NOMO-1 treated with dmso at 0.1 percent for 144 hours (cell line): ENCODE measurements at regions not wholly inside any gene's neighbourhood (a gene's known extent, or its start where the extent isn't known, plus 50 kb on each side); places are given as distances from the start of the nearest gene placed in this dataset.
"Not testable (repeated sequence)": the region's sequence is repeated elsewhere in the genome, so short reads cannot be mapped to it uniquely, and the experiment has no call there.

Experiments used
- DNase-seq: peaks from one replicate; lab custom pipeline; 2025; ENCODE audit not compliant: unreplicated experiment; lab: John Stamatoyannopoulos, UW

DNA sequence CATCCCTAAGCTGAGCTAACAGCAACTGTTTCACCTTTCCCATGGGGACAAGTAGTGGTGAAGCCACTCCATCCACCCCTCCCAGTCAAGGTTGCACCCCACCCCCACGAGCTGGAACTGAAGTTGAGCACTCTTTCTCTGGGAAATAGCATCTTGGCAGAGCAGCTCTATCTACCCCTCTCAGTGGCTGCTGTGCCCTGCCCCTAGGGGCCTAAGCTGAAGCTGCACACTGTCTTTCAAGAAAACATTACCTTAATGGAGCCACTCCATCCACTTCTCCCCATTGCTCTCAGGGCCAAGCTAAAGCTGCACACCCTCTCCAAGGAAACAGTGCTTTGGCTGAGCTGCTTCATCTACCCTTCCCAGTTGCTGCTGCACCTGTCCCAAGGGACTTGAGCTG lies 170.6 kb upstream of the CCDC196 start:
- no peak for DNase-seq

DNA sequence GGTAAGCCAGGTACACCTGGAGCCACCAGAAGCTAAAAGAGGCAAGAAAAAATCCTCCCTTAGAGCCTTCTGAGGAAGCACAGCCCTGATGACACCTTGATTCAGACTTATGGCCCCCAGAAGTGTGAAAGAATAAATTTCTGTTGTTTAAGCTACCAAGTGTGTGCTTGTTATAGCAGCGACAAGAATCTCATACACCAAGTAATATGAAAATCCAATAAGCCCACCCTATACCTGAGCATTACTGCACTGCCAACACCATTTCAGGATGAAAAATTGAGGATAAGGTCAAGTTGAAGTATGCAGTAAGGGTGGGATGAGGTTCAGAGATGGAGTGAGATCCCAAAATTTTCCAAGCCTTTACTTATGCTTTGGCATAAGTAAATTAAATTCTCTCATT lies 163.6 kb upstream of the CCDC196 start:
- DNase-seq = no peak

DNA sequence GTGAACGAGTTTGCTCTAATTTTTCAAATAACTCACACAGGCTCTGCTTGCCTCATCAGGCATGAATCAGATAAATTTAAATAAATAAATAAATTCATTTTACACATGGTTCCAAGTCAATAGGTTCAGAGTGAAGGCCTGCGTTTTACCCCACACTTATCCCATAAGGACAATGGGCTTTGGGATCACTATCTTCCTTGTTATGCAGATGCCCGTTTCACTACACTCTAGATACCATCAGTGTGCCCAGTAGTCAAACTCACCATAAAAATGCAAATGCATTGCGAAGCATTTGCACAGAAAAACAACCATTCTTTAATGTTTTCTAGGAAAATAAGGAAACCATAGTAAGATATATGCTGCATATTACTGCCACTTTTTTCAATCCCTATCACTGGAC lies 155.9 kb upstream of the CCDC196 start:
- DNase-seq = no peak

DNA sequence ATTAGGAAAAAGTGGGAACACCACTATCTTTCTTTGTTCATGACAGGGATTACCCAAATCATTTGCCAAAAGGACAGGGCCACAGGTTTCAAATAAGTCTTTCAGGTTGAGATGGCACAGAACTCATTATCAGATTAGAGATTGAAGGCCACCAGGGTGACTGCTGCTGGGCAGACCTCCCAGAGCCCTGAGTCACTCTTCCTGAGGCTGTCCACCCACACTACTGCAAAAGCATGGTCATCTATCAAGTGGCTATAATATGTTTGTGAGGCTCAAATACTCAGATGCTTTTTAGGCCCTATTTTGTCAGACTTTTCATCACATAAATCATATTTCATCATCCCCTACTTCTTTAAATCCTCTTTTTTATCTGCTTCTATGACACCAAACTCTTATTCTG lies 155.3 kb upstream of the CCDC196 start:
- DNase-seq = no peak

DNA sequence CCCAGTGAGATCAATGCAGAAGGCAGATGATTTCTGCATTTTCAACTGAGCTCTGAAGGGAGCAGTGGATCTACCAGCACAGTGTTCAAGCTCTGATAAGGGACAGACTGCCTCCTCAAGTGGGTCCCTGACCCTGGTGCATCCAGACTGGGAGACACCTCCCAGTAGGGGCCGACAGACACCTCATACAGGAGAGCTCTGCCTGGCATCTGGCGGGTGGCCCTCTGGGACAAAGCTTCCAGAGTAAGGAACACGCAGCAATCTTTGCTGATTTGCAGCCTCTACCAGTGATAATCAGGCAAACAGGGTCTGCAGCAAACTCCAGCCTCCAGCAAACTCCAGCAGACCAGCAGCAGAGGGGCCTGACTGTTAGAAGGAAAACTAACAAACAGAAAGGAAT lies 152.9 kb upstream of the CCDC196 start:
- not testable (repeated sequence) for DNase-seq

DNA sequence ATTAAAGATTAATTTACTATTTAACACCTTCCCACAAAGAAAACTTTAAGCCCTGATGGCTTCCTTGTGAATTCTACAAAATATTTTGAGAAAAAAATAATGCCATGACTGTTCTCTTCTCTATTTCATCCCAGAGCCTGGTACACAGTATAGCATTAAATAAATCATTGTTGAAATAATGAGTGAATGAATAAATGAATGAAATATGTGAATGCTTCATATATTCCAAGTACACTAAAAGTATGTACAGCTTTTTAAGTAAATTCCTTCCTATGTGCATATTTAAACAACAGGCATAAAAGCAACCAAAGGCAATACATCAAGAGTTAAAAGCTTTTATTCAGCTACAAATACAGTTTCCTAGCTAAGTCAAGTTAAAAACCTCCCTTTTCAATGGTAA lies 144.9 kb upstream of the CCDC196 start:
- no peak for DNase-seq

DNA sequence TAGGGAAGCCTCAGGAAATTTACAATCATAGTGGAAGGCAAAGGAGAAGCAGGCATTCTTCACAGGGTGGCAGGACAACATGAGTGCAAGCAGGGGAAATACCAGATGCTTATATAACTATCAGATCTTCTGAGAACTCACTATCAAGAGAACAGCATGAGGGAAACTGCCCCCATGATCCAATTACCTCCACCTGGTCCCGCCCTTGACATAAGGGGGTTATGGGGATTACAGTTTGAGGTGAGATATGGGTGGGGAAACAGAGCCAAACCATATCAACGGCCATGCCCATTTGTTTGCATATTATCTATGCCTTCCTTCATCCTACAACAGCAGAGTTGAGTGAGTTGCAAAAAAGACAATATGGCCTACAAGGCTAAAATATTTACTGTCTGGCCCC lies 140.2 kb upstream of the CCDC196 start:
- DNase-seq = no peak

DNA sequence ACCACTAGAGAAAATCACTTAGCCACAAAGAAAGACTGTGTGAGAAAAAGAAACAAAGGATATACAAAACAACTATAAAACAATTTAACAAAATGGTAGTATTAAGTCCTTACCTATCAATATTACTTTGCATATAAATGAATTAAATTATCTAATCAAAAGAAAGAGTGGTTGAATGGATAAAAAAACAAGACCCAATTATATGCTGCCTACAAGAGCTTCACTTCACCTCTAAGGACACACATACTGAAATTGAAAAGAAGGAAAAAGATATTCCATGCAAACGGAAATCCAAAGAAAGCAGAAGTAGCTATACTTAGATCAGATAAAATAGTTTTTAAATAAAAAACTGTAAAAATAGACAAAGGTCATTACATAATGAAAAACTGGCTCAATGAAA lies 134.9 kb upstream of the CCDC196 start:
- DNase-seq = no peak

DNA sequence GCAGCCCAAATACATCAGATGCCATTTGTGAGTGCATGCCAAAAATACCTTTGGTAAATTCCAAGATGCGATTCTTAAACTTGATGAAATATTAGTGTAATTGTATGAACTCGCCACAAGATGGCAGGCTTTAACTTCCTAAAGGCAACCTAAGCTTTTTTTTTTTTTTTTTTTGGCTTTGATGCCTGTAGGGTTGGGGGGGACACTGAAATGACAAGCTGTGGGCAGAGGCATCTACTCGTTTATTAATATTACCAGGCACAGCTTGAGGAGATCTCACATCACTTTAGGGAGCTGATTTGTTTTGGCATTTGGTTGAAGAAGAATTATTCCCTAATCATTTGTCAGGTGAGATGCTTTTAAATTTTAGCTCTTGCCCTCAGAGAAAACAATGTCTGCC lies 126.7 kb upstream of the CCDC196 start:
- no peak for DNase-seq

DNA sequence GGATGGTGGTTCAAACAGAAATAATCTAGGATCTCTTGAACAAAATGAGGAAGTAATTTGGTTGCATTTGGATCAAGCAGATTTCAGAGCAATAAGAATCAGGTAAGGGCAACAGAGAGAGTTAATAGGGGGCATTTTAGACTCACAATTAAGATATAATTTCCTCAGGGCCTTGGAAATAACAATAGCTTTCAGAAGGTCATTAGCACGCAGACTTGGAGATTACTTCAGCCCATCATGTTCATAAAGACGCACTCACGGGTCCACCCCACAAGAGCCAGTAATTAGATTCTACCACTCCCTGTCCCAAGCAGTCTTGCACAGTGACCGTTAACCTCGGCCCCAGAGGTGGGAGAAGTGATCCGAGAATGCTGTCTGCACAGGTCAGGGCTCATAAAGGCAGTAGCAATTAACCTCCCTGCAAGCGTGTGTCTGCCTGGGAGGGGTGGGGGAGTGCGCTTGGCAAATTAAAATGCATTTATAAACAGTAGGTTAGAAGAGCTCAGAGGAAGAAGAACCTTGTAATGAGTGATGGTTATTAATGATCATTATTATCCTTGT lies 125.7 kb upstream of the CCDC196 start:
- no peak for DNase-seq

DNA sequence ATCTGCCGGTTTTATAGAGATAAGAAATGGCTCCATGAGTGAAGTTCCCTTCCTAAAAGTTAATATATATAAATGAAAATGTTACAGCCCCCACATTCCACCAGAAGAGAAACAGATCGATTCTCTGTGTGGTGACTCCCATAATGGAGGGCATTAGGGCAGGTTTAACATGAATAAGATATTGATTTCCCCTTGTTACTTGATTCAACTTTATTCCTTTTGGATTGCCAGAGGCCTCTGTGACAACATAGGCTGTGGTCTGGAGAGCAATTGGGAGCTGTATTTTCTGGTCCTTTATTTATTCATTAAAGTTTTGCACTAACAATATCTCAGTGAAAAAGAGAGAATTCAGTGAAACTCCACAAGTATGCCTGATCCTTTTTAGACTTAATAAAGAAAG lies 125.2 kb upstream of the CCDC196 start:
- DNase-seq = no peak

DNA sequence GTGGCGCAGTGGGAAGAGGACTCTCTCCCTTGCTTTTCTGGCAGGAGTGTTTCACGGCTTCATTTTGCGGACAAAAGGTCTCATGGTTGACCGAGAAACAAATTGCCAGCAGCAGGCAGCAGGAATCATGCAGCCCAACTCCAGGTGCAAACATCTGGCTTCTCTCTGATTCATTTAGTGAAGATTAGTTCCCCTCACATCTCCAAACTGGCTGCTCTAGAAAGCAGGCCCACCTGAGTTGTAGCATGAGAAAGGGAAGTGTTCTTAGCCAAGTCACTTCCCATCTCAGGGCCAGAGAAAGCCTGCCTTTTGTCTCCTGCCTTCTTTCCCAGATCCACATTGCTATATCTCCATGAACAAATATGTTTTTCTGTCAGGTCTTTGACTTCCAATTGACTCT lies 120.8 kb upstream of the CCDC196 start:
- no peak for DNase-seq

DNA sequence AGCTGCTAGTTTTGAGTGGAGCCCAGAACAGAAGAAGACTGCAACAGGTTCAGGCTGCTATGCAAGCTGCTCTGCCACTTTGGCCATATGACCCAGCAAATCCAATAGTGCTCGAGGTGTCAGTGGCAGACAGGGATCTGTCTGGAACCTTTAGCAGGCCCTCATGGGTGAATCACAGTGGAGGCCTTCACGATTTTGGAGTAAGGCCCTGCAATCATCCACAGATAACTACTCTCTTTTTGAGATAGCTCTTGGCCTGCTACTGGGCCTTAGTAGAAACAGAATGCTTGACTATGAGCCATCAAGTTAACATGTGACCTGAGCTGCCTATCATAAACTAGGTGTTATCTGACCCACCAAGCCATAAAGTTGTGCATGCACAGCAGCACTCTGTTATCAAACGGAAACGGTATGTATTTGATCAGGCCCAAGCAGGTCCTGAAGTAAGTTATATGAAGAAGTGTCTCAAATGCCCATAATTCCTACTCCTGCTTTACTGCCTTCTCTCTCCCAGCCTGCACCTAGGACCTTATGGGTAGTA lies 116.9 kb upstream of the CCDC196 start:
- no peak for DNase-seq

DNA sequence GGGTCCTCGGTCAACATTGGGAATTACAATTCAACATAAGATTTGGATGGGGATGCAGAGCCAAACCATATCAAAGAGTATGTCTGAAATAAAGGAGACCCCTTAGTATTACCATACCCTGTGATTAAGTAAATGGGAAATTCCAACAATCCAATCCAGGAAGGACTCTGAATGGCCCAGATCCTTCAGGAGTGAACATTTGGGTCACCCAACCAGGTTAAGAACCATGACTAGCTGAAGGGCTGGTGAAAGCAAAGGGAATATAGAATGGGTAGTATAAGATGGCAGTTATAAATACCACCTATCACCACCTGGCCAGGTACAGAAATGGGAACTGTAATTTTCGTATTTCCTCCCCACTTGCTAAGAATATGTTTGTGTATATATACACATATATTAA lies 114.4 kb upstream of the CCDC196 start:
- DNase-seq = no peak

DNA sequence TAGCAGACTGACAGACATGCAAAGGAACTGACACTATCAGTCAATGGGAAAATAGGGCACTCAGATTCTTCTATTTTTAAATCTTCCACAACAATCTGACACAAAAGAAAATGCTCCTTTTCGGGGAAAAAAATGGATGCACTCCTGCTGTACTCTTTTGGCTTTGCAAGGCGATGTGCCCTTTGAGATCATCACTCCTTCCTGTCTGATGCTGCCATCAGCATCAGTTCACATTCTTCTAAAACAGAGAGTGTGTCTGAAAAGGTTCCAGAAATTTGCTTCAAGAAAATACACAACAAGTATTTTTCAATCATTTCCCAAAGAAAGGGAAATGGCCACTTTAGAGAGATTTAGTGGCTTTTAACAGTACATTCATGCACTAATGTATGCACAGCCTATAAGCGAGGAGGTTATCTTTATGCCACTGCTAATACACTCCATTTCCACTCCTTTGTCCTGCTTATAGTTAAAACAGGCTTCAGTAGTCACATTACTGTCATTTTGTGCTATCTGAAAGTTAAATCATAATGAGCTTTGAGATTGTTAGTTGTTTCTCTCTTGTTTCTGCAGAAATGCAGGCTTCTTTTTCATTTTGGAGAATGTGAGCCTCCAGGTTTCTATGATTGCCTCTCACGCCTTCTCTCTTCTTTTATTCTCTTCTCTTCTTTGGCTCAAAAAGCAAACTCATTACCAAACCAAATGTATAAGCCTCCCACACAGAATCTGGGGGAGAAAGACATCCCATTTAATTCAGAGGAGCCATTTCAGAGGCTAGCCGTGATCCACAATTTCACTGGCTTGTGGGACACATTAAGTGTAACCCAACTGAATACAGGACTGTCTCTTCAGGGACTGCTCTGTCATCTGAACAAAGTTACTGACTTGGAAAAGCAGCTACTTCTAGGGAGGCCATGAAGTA lies 110.9 kb upstream of the CCDC196 start:
- DNase-seq = no peak

DNA sequence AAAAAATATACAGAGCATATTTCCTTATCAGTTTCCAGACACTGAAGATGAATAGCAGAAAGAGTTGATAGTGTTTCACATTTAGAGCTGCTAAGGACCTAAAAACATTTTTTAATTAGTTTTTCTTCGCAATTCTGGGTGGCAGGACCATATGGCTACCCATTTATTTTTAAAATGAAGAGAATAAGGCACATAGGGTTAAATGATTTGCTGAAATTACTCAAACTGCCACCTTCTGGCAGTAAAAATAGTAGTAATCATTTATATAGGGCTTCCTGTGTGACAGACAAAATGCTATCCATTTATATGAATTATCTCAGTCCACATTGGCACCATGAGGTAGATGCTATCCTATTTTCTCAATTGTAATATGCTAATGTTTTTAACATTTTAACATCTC lies 108.6 kb upstream of the CCDC196 start:
- no peak for DNase-seq

DNA sequence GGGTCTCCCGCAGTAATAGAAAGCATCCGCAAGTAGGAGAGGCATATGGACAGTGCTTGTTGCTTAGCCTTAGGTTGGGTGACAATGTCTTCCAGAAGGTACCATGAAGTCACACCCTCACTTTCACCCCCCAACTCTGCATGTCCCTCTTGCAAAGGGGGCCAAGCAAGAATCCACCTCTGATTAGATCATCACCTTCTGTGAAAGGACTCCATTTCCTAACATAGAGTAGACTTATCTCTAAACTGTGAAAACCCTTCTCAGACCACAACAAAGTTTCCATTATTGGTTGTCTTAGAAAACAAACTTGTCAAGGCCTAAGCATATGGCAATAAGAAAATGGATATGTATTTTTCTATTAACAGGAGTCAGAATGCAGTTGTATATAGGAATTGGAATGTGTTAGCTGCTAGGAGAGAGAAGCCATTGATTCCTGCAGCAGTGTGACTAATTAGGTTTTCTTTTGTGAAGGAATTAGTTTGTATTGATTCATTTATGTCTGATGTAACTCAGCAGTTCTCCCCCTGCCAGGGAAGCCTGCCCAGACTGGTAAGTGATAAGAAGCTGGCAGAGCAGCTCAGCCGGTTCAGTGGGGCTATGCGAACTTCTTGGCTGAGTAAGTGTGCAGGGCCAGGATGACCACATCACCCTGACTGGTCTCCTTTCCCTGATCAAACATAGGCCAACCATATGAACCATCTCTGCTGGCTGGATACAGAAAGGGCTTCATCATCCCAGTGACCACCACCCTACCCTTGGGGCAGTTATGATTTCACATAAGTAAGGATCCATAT lies 107.3 kb upstream of the CCDC196 start:
- no peak for DNase-seq

DNA sequence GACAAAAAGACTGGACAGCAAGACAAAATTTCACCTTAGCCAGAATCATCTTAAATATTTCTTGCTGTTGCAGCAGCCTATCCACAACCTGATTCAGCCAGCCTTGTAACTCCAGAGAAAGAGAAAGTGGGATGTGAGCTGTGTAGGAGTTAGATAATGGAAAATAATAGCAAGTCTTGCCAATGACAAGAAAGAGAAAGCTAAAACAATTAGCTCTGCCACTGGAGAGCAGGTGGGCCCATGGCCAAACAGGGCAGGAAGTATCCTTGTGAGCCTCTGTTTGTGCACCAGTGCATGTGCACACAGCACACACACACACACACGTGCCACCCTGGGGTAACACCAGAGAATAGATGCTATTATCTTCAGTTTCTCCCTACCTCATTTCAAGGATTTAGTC lies 106.0 kb upstream of the CCDC196 start:
- DNase-seq = no peak

DNA sequence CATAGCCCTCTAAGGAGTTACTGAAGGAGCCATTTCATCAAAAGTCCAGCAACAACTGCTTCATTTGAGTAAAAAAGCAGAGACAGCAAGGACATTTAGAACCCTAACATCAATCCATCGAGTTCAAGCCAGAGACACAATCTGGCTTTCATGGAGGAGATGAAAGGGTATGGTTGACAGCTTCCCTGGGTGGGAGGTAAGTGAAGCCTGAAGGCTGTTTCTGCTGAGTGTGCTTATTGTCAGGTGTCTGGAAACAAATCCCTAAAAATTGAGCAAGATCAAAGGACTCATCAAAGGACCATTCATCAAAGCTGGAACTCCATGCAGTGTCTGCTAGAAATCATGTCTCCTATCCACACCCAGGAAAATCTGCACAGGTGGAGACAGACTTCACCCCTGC lies 104.4 kb upstream of the CCDC196 start:
- no peak for DNase-seq

DNA sequence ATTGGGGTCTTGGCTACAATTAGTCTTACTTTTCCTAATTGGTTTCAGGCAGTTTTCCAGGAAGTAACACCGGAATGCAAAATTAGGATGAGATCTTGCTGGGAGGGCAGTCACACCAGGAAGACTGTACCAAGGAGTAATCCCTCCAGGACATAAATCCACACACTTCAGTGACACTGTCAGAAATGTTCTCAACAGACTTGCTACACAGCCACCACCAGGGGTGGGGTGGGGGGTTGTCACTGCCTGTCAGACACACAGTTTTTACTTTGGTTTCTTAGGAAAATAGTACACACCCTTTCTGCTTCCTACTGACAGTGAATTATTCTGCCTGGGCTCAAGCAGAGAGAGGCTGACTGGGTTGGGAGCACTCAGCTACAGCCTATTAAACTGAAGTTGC lies 102.9 kb upstream of the CCDC196 start:
- DNase-seq = no peak

DNA sequence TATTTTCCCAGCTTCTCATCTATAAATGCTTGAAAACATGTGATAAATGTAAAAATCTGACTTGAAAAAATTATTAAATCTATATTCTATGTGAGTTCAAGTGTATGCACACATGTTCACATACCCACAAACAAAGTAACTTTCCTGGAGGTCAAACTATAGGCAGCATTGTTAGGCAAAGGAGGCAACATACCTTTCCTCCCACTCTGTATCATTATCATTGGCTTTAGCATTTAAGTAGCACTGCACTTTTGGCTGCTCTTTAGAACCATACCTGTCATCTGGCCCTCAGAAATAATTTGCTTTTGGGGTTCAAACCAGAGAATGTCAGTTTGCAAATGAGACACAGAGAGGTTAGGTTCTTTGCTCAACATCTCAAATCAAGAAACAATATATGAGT lies 102.4 kb upstream of the CCDC196 start:
- DNase-seq = no peak

DNA sequence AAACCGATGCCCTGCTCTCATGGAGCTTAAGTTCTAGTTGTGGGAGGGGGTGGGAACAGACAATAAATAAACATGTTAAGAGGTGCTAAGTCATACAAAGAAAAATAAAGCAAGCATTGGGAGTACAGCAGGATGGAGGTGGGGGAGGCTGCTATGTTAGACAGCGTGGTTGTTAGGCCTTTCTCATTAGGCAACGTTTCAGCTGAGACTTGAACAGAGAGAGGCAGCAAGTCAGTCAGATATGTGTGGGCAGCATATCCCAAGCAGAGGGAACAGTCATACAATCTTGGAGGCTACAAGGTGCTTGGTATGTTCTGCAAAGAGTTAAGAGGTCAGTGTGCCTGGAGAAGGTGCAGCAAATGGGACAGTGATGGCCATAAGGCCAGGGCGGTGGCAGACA lies 97.7 kb upstream of the CCDC196 start:
- DNase-seq = no peak
